HEK293 (cell line): ENCODE measurements at regions not wholly inside any gene's neighbourhood (a gene's known extent, or its start where the extent isn't known, plus 50 kb on each side); places are given as distances from the start of the nearest gene placed in this dataset.

ENCODE experiments used
- GLIS1 ChIP-seq: fragments of 450-650 bp; formaldehyde crosslinking; IDR thresholded peaks from 2 replicates; pipeline ENCODE4 v1.5.1; 2016; ENCODE audit warnings: missing biosample characterization, missing genetic modification characterization
- HOXD13 ChIP-seq: sonication (generic); formaldehyde crosslinking; IDR thresholded peaks from 2 replicates; pipeline ENCODE4 v1.8.0; 2022; ENCODE audit warnings: missing genetic modification reagents, borderline replicate concordance
- OVOL3 ChIP-seq: fragments of 450-650 bp; formaldehyde crosslinking; IDR thresholded peaks from 2 replicates; pipeline ENCODE4 v1.5.1; 2016; ENCODE audit warnings: missing biosample characterization, missing genetic modification characterization
- PRDM1 ChIP-seq: fragments of 450-650 bp; formaldehyde crosslinking; IDR thresholded peaks from 2 replicates; pipeline ENCODE4; 2016; ENCODE audit warnings: missing biosample characterization, missing genetic modification characterization
- PRDM10 ChIP-seq: fragments of 450-650 bp; formaldehyde crosslinking; IDR thresholded peaks from 2 replicates; pipeline ENCODE4 v1.5.1; 2016; ENCODE audit warnings: missing biosample characterization, missing genetic modification characterization
- REST ChIP-seq: fragments of 450-650 bp; formaldehyde crosslinking; IDR thresholded peaks from 2 replicates; pipeline ENCODE4 v1.5.1; 2016; ENCODE audit warnings: missing biosample characterization, missing genetic modification characterization
- SP3 ChIP-seq: fragments of 450-650 bp; formaldehyde crosslinking; IDR thresholded peaks from 2 replicates; pipeline ENCODE4 v1.5.1; 2016; ENCODE audit warnings: missing biosample characterization, missing genetic modification characterization
- ZBTB26 ChIP-seq: fragments of 450-650 bp; formaldehyde crosslinking; optimal IDR thresholded peaks from 2 replicates; pipeline ENCODE3; 2016; ENCODE audit warnings: missing biosample characterization, mild to moderate bottlenecking, missing genetic modification characterization
- ZFP37 ChIP-seq: fragments of 450-650 bp; formaldehyde crosslinking; IDR thresholded peaks from 2 replicates; pipeline ENCODE4 v1.5.1; 2016; ENCODE audit warnings: missing biosample characterization, missing genetic modification characterization
- ZFP41 ChIP-seq: fragments of 450-650 bp; formaldehyde crosslinking; IDR thresholded peaks from 2 replicates; pipeline ENCODE4 v1.5.1; 2016; ENCODE audit warnings: missing biosample characterization, missing genetic modification characterization, borderline replicate concordance
- ZNF138 ChIP-seq: fragments of 450-650 bp; formaldehyde crosslinking; IDR thresholded peaks from 2 replicates; pipeline ENCODE4 v1.5.1; 2016; ENCODE audit warnings: missing biosample characterization, missing genetic modification characterization, borderline replicate concordance
- ZNF184 ChIP-seq: fragments of 450-650 bp; IDR thresholded peaks from 2 replicates; pipeline ENCODE4 v1.5.1; 2018; ENCODE audit warnings: missing biosample characterization, mild to moderate bottlenecking, missing genetic modification characterization
- ZNF292 ChIP-seq: fragments of 450-650 bp; formaldehyde crosslinking; IDR thresholded peaks from 2 replicates; pipeline ENCODE4 v1.5.1; 2016; ENCODE audit warnings: low read depth, missing biosample characterization, missing genetic modification characterization, borderline replicate concordance
- ZNF354C ChIP-seq: fragments of 450-650 bp; formaldehyde crosslinking; IDR thresholded peaks from 2 replicates; pipeline ENCODE4 v1.5.1; 2016; ENCODE audit warnings: missing biosample characterization, missing genetic modification characterization, low read depth, borderline replicate concordance
- ZNF548 ChIP-seq: fragments of 450-650 bp; formaldehyde crosslinking; IDR thresholded peaks from 2 replicates; pipeline ENCODE4 v1.5.1; 2016; ENCODE audit warnings: missing biosample characterization, missing genetic modification characterization
- ZNF585B ChIP-seq: fragments of 450-650 bp; formaldehyde crosslinking; IDR thresholded peaks from 2 replicates; pipeline ENCODE4 v1.5.1; 2016; ENCODE audit warnings: missing biosample characterization, missing genetic modification characterization
- ZNF596 ChIP-seq: fragments of 450-650 bp; IDR thresholded peaks from 2 replicates; pipeline ENCODE4 v1.5.0; 2018; ENCODE audit warnings: missing biosample characterization, mild to moderate bottlenecking, missing genetic modification characterization, moderate library complexity
- ZNF654 ChIP-seq: fragments of 450-650 bp; formaldehyde crosslinking; IDR thresholded peaks from 2 replicates; pipeline ENCODE4 v1.5.1; 2016; ENCODE audit warnings: low read depth, missing biosample characterization, missing genetic modification characterization
- ZNF701 ChIP-seq: fragments of 450-650 bp; formaldehyde crosslinking; IDR thresholded peaks from 2 replicates; pipeline ENCODE4 v1.5.1; 2016; ENCODE audit warnings: missing biosample characterization, missing genetic modification characterization
- ZNF704 ChIP-seq: fragments of 450-650 bp; formaldehyde crosslinking; IDR thresholded peaks from 2 replicates; pipeline ENCODE4 v1.5.1; 2016; ENCODE audit warnings: missing biosample characterization, missing genetic modification characterization
- ZNF768 ChIP-seq: fragments of 450-650 bp; formaldehyde crosslinking; IDR thresholded peaks from 2 replicates; pipeline ENCODE4 v1.5.1; 2018; ENCODE audit warnings: missing biosample characterization, mild to moderate bottlenecking, missing genetic modification characterization
- ZSCAN18 ChIP-seq: fragments of 450-650 bp; formaldehyde crosslinking; IDR thresholded peaks from 2 replicates; pipeline ENCODE4 v1.5.1; 2016; ENCODE audit warnings: missing biosample characterization, missing genetic modification characterization
- TF ChIP-seq, protein P1 (sequence below): fragments of 450-650 bp; formaldehyde crosslinking; IDR thresholded peaks from 2 replicates; pipeline ENCODE4 v1.5.1; 2016; ENCODE audit warnings: missing biosample characterization, missing genetic modification characterization
- TF ChIP-seq, protein P2 (sequence below): fragments of 450-650 bp; formaldehyde crosslinking; IDR thresholded peaks from 2 replicates; pipeline ENCODE4 v1.5.1; 2016; ENCODE audit warnings: missing biosample characterization, missing genetic modification characterization
- TF ChIP-seq, protein P3 (sequence below): fragments of 450-650 bp; formaldehyde crosslinking; IDR thresholded peaks from 2 replicates; pipeline ENCODE4 v1.5.1; 2016; ENCODE audit warnings: missing biosample characterization, missing genetic modification characterization

GRCh38 chr1:224542783-224543440 lies 73.2 kb upstream of the CNIH3 start (continued):
- TF ChIP-seq, protein P1, sequence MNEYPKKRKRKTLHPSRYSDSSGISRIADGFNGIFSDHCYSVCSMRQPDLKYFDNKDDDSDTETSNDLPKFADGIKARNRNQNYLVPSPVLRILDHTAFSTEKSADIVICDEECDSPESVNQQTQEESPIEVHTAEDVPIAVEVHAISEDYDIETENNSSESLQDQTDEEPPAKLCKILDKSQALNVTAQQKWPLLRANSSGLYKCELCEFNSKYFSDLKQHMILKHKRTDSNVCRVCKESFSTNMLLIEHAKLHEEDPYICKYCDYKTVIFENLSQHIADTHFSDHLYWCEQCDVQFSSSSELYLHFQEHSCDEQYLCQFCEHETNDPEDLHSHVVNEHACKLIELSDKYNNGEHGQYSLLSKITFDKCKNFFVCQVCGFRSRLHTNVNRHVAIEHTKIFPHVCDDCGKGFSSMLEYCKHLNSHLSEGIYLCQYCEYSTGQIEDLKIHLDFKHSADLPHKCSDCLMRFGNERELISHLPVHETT: peak; percentile 83
- TF ChIP-seq, protein P2, sequence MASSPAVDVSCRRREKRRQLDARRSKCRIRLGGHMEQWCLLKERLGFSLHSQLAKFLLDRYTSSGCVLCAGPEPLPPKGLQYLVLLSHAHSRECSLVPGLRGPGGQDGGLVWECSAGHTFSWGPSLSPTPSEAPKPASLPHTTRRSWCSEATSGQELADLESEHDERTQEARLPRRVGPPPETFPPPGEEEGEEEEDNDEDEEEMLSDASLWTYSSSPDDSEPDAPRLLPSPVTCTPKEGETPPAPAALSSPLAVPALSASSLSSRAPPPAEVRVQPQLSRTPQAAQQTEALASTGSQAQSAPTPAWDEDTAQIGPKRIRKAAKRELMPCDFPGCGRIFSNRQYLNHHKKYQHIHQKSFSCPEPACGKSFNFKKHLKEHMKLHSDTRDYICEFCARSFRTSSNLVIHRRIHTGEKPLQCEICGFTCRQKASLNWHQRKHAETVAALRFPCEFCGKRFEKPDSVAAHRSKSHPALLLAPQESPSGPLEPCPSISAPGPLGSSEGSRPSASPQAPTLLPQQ (tag by site-specific recombination): peak; percentile 81
- no peak for TF ChIP-seq ZNF701 (tag by site-specific recombination)
- TF ChIP-seq, protein P3, sequence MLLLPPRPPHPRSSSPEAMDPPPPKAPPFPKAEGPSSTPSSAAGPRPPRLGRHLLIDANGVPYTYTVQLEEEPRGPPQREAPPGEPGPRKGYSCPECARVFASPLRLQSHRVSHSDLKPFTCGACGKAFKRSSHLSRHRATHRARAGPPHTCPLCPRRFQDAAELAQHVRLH: no peak
- TF ChIP-seq ZFP41: no peak
- TF ChIP-seq ZSCAN18 (tag by site-specific recombination): no peak
- TF ChIP-seq ZNF585B (tag by site-specific recombination): no peak
- TF ChIP-seq HOXD13: no peak
- no peak for TF ChIP-seq ZNF548 (tag by site-specific recombination)
- peak; percentile 52; the same call in 1 of the 2 replicates for TF ChIP-seq SP3 (tag by site-specific recombination)
- no peak for TF ChIP-seq PRDM1
- no peak for TF ChIP-seq ZNF704
- TF ChIP-seq ZFP37: peak; percentile 30; the same call in 1 of the 2 replicates
- TF ChIP-seq ZNF292 (tag by site-specific recombination): no peak
- no peak for TF ChIP-seq OVOL3 (tag by site-specific recombination)
- TF ChIP-seq ZNF654: no peak
- peak; percentile 97 for TF ChIP-seq GLIS1 (tag by site-specific recombination)
- TF ChIP-seq ZNF138 (tag by site-specific recombination): no peak
- no peak for TF ChIP-seq ZNF354C
- TF ChIP-seq ZNF184 (tag by site-specific recombination): peak; percentile 58
- TF ChIP-seq PRDM10 (tag by site-specific recombination): peak; percentile 88
- TF ChIP-seq ZBTB26: no peak
- no peak for TF ChIP-seq ZNF596
- no peak for TF ChIP-seq ZNF768 (tag by site-specific recombination)
- TF ChIP-seq REST (tag by site-specific recombination): no peak
